GM21619 (cell line): ENCODE measurements at regions not wholly inside any gene's neighbourhood (a gene's known extent, or its start where the extent isn't known, plus 50 kb on each side); places are given as distances from the start of the nearest gene placed in this dataset.

Experiments
- ATAC-seq: cut with Tn5 transposase; IDR thresholded peaks from one replicate; pipeline ENCODE4 v1.9.1; 2021; ENCODE audit not compliant: unreplicated experiment

GRCh38 chr2:15776992-15777702 lies 163.2 kb upstream of the MYCN start:
- ATAC-seq = no peak

GRCh38 chr2:15777795-15778371 lies 162.5 kb upstream of the MYCN start:
- no peak for ATAC-seq

- ATAC-seq = no peak
Measured at GRCh38 chr2:15778529-15779219, 161.7 kb upstream of the MYCN start.

GRCh38 chr2:15779381-15780041 lies 160.8 kb upstream of the MYCN start:
- no peak for ATAC-seq

- ATAC-seq = no peak
Measured at GRCh38 chr2:15780234-15780633, 160.1 kb upstream of the MYCN start.

- ATAC-seq = no peak
Measured at GRCh38 chr2:15780912-15781574, 159.3 kb upstream of the MYCN start.

- no peak for ATAC-seq
Measured at GRCh38 chr2:15782009-15782751, 158.2 kb upstream of the MYCN start.

- no peak for ATAC-seq
Measured at GRCh38 chr2:15782769-15783294, 157.5 kb upstream of the MYCN start.

- ATAC-seq = no peak
Measured at GRCh38 chr2:15783489-15783888, 156.9 kb upstream of the MYCN start.

GRCh38 chr2:15784106-15784885 lies 156.1 kb upstream of the MYCN start:
- no peak for ATAC-seq

GRCh38 chr2:15784886-15785801 lies 155.2 kb upstream of the MYCN start:
- no peak for ATAC-seq

GRCh38 chr2:15786003-15786654 lies 154.2 kb upstream of the MYCN start:
- ATAC-seq = no peak

- no peak for ATAC-seq
Measured at GRCh38 chr2:15786901-15787300, 153.4 kb upstream of the MYCN start.

- ATAC-seq = no peak
Measured at GRCh38 chr2:15787535-15788454, 152.6 kb upstream of the MYCN start.

- no peak for ATAC-seq
Measured at GRCh38 chr2:15788455-15788829, 151.9 kb upstream of the MYCN start.

GRCh38 chr2:15788830-15789229 lies 151.5 kb upstream of the MYCN start:
- ATAC-seq = no peak
